ENCODE measurements at regions not wholly inside any gene's neighbourhood (a gene's known extent, or its start where the extent isn't known, plus 50 kb on each side); places are given as distances from the start of the nearest gene placed in this dataset.

- DNase-seq (no peak), ATAC-seq (no peak)
- no peak overlapping the region for H3K27ac Mint-ChIP-seq
- TF ChIP-seq CTCF (IDR thresholded peaks at IDR 0.05) = no peak
- H3K27me3 Mint-ChIP-seq = peaks cover 13% of the 10 kb centered on the region
- H3K4me1 Mint-ChIP-seq (ENCODE audit: low read depth) = peaks cover 12% of the 10 kb centered on the region
- CTCF ChIA-PET = interaction anchor here (1.6 kb wide), 1 partner anchor 14 kb away, joined by 4 read pairs; no protein-coding TSS in a partner anchor
- POLR2A ChIA-PET = no interaction called here
- H3K9me3 Mint-ChIP-seq = no peaks in the 10 kb centered on the region
- H3K36me3 Mint-ChIP-seq (ENCODE audit: low read depth) = no peaks in the 10 kb centered on the region
- H3K4me3 Mint-ChIP-seq = no peak overlapping the region
- intact Hi-C loops (cut with micrococcal nuclease) = no loop called here
These were observed 379.0 kb downstream of the IRS1 start for GRCh38 chr2:226420646-226421045.

GRCh38 chr2:226418521-226418920, 381.1 kb downstream of the IRS1 start:
- ATAC-seq = no peak
- CTCF ChIA-PET = no interaction called here
- H3K9me3 Mint-ChIP-seq = no peaks in the 10 kb centered on the region
- H3K4me3 Mint-ChIP-seq = no peak overlapping the region
- POLR2A ChIA-PET = no interaction called here
- DNase-seq = no peak
- no peak overlapping the region for H3K27ac Mint-ChIP-seq
- H3K27me3 Mint-ChIP-seq = peaks cover 6% of the 10 kb centered on the region
- no peak for TF ChIP-seq CTCF (IDR thresholded peaks at IDR 0.05)
- no peaks in the 10 kb centered on the region for H3K36me3 Mint-ChIP-seq (ENCODE audit: low read depth)
- intact Hi-C loops (cut with micrococcal nuclease) = no loop called here
- H3K4me1 Mint-ChIP-seq (ENCODE audit: low read depth) = peaks cover 6% of the 10 kb centered on the region

- ChIA-PET CTCF (no interaction called here), POLR2A (no interaction called here)
- intact Hi-C loops (cut with micrococcal nuclease) = no loop called here
- no peaks in the 10 kb centered on the region for H3K36me3 Mint-ChIP-seq (ENCODE audit: low read depth)
- no peaks in the 10 kb centered on the region for H3K4me1 Mint-ChIP-seq (ENCODE audit: low read depth)
- H3K27me3 Mint-ChIP-seq = peaks cover 6% of the 10 kb centered on the region
- no peak overlapping the region for H3K4me3 Mint-ChIP-seq
- H3K9me3 Mint-ChIP-seq = no peaks in the 10 kb centered on the region
- ATAC-seq (no peak), DNase-seq (no peak)
- H3K27ac Mint-ChIP-seq = no peak overlapping the region
- TF ChIP-seq CTCF (IDR thresholded peaks at IDR 0.05) = no peak
These were observed 385.3 kb downstream of the IRS1 start for GRCh38 chr2:226414335-226414734.

- POLR2A ChIA-PET = no interaction called here
- Mint-ChIP-seq H3K36me3 (ENCODE audit: low read depth) (no peaks in the 10 kb centered on the region), H3K9me3 (no peaks in the 10 kb centered on the region), H3K4me3 (no peak overlapping the region), H3K4me1 (ENCODE audit: low read depth) (no peaks in the 10 kb centered on the region), H3K27me3 (peaks cover 10% of the 10 kb centered on the region), H3K27ac (no peak overlapping the region)
- DNase-seq (no peak), ATAC-seq (no peak)
- CTCF ChIA-PET = no interaction called here
- intact Hi-C loops (cut with micrococcal nuclease) = no loop called here
- TF ChIP-seq CTCF (IDR thresholded peaks at IDR 0.05) = no peak
These were observed 386.0 kb downstream of the IRS1 start for GRCh38 chr2:226413498-226414130.

- no peak for DNase-seq
- TF ChIP-seq CTCF (IDR thresholded peaks at IDR 0.05) = no peak
- Mint-ChIP-seq H3K27me3 (peaks cover 16% of the 10 kb centered on the region), H3K4me1 (ENCODE audit: low read depth) (no peaks in the 10 kb centered on the region), H3K9me3 (no peaks in the 10 kb centered on the region), H3K4me3 (no peak overlapping the region), H3K27ac (no peak overlapping the region), H3K36me3 (ENCODE audit: low read depth) (no peaks in the 10 kb centered on the region)
- ATAC-seq = no peak
- ChIA-PET CTCF (no interaction called here), POLR2A (no interaction called here)
- intact Hi-C loops (cut with micrococcal nuclease) = no loop called here
These were observed 387.8 kb downstream of the IRS1 start for GRCh38 chr2:226411727-226412360.
